ENCODE measurements at regions not wholly inside any gene's neighbourhood (a gene's known extent, or its start where the extent isn't known, plus 50 kb on each side); places are given as distances from the start of the nearest gene placed in this dataset.

DNA sequence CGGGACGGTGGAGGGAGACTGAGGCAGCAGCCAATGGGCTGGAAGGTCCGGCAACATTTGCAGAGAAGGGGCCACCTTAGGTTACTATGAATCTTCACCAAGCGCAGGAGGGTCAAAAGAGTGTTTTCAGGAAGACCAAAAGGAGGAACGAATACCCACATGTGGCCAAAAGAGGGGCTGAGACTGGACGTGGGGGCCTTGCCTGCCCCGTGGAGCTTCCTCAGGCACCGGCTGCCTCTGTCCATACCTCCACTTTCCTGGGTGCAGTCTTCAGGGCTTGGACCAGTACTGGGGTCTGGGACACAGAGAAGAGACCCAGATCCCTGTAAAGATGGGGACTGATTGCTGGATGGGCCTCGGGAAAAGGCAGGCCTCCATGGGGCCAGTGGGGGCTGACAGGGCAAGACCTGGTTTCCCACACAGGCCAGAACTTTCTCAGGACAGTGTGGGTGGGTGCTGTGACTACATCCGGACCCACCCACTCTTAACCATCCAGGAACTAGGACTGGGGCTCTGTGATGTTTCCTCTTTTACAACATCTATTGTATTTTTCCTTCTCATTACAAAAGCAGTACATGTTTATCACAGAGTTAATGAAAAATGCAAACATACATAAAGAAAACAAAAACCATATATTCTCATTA is 294.7 kb downstream of the ZSWIM6 start:
- Histone ChIP-seq H3K9ac (ENCODE audit: low read length in 3 of 3) (peak overlapping the region in 1 of 3 donors; percentile 75), H3K4me3 (ENCODE audit: low read length in 3 of 3) (peak overlapping the region in 1 of 3 donors; percentile 62), H3K36me3 (ENCODE audit: control insufficient read depth in 2 of 3, insufficient read depth in 3 of 3, low read length in 3 of 3) (no peaks in the 10 kb centered on the region), H3K27ac (ENCODE audit: low read depth in 2 of 2, low read length in 2 of 2) (peak overlapping the region in 1 of 2 donors; percentile 60), H3K9me3 (ENCODE audit: control insufficient read depth in 2 of 3, insufficient read depth in 1 of 3, low read length in 3 of 3) (no peaks in the 10 kb centered on the region), H3K4me1 (ENCODE audit: control insufficient read depth in 2 of 3, insufficient read depth in 2 of 3, low read depth in 1 of 3, low read length in 3 of 3) (peaks cover 0 to 7% (median 0%) of the 10 kb centered on the region in 3 donors), H3K27me3 (ENCODE audit: control insufficient read depth, insufficient read depth, low read length) (no peaks in the 10 kb centered on the region)
- TF ChIP-seq, protein P1, sequence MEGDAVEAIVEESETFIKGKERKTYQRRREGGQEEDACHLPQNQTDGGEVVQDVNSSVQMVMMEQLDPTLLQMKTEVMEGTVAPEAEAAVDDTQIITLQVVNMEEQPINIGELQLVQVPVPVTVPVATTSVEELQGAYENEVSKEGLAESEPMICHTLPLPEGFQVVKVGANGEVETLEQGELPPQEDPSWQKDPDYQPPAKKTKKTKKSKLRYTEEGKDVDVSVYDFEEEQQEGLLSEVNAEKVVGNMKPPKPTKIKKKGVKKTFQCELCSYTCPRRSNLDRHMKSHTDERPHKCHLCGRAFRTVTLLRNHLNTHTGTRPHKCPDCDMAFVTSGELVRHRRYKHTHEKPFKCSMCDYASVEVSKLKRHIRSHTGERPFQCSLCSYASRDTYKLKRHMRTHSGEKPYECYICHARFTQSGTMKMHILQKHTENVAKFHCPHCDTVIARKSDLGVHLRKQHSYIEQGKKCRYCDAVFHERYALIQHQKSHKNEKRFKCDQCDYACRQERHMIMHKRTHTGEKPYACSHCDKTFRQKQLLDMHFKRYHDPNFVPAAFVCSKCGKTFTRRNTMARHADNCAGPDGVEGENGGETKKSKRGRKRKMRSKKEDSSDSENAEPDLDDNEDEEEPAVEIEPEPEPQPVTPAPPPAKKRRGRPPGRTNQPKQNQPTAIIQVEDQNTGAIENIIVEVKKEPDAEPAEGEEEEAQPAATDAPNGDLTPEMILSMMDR (IDR thresholded peaks at IDR 0.05; ENCODE audit: borderline replicate concordance, extremely low read depth, insufficient read depth), result no peak
- DNase-seq, result no peak
- FAIRE-seq, result no peak
- intact Hi-C loops (cut with DNase I), result no loop called here

DNA sequence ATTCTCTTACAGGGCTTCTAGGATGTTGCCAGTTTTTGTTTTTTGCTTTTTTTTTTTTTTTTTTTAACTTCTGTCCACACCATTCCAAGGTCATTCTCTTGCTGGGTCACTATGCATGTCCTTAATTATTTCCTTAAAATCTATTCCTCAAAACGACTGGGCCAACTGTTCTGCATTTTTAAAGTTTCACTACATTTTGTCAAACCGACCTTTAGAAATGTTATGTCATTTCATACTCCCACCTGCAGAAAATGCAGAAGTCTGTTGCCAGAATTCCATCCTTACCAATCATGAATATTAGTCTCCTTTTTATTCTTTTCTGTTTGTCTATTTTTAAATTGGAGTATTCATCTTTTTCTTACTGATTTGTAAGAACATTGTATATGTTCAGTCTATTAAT is 295.5 kb downstream of the ZSWIM6 start:
- Histone ChIP-seq H3K27ac (ENCODE audit: low read depth in 2 of 2, low read length in 2 of 2) (no peak overlapping the region), H3K27me3 (ENCODE audit: control insufficient read depth, insufficient read depth, low read length) (no peaks in the 10 kb centered on the region), H3K4me1 (ENCODE audit: control insufficient read depth in 2 of 3, insufficient read depth in 2 of 3, low read depth in 1 of 3, low read length in 3 of 3) (peaks cover 0 to 7% (median 0%) of the 10 kb centered on the region in 3 donors), H3K9me3 (ENCODE audit: control insufficient read depth in 2 of 3, insufficient read depth in 1 of 3, low read length in 3 of 3) (no peaks in the 10 kb centered on the region), H3K4me3 (ENCODE audit: low read length in 3 of 3) (no peak overlapping the region), H3K9ac (ENCODE audit: low read length in 3 of 3) (no peak overlapping the region), H3K36me3 (ENCODE audit: control insufficient read depth in 2 of 3, insufficient read depth in 3 of 3, low read length in 3 of 3) (no peaks in the 10 kb centered on the region)
- no peak for DNase-seq
- TF ChIP-seq, protein P1 (IDR thresholded peaks at IDR 0.05; ENCODE audit: borderline replicate concordance, extremely low read depth, insufficient read depth), result no peak
- no peak for FAIRE-seq
- intact Hi-C loops (cut with DNase I), result no loop called here

DNA sequence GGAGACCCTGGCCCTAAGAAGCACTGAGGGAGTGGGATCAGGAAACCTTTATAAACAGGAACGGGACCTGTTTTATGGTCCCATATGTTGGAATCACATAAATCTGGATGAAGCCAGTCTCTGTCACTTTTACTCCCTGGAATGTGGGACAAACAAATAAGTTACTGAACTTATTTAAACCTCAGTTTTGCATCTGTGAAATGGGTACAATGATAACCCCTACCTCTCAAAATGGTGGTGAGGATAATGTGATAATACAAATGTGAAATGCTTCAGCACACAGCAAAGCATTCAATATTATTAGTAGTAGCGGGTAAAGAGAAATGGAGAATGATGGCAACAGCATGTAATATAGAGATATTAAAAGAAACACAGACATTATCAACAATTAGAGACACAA is 298.9 kb downstream of the ZSWIM6 start:
- Histone ChIP-seq H3K4me3 (ENCODE audit: low read length in 3 of 3) (no peak overlapping the region), H3K9ac (ENCODE audit: low read length in 3 of 3) (no peak overlapping the region), H3K27ac (ENCODE audit: low read depth in 2 of 2, low read length in 2 of 2) (no peak overlapping the region), H3K36me3 (ENCODE audit: control insufficient read depth in 2 of 3, insufficient read depth in 3 of 3, low read length in 3 of 3) (no peaks in the 10 kb centered on the region), H3K4me1 (ENCODE audit: control insufficient read depth in 2 of 3, insufficient read depth in 2 of 3, low read depth in 1 of 3, low read length in 3 of 3) (no peaks in the 10 kb centered on the region), H3K27me3 (ENCODE audit: control insufficient read depth, insufficient read depth, low read length) (no peaks in the 10 kb centered on the region), H3K9me3 (ENCODE audit: control insufficient read depth in 2 of 3, insufficient read depth in 1 of 3, low read length in 3 of 3) (no peaks in the 10 kb centered on the region)
- no peak for FAIRE-seq
- no peak for DNase-seq
- TF ChIP-seq, protein P1 (IDR thresholded peaks at IDR 0.05; ENCODE audit: borderline replicate concordance, extremely low read depth, insufficient read depth), result no peak
- intact Hi-C loops (cut with DNase I), result no loop called here

Data from kidney (tissue), 13 donors.